HL-60 (cell line): ENCODE measurements at regions not wholly inside any gene's neighbourhood (a gene's known extent, or its start where the extent isn't known, plus 50 kb on each side); places are given as distances from the start of the nearest gene placed in this dataset.
"Not testable (repeated sequence)": the region's sequence is repeated elsewhere in the genome, so short reads cannot be mapped to it uniquely, and the experiment has no call there.

ENCODE experiments used
- DNase-seq, 2 experiments: peaks; one replicate each; pipeline ENCODE4 v3.0.0-alpha.2; 2010 to 2020; ENCODE audit warnings: low read depth in 1 of 2, low spot score in 1 of 2
- H3K27ac ChIP-seq: fragments of 250-450 bp; sonication (Bioruptor Pico); replicated peaks from 2 replicates; pipeline ENCODE4 v1.5.1; 2020; ENCODE audit warnings: mild to moderate bottlenecking, moderate library complexity
- H3K27me3 ChIP-seq: fragments of 250-450 bp; sonication (Bioruptor Pico); 2 replicates; pipeline ENCODE4 v1.5.1; 2021; ENCODE audit warnings: mild to moderate bottlenecking, moderate library complexity; ENCODE audit not compliant: insufficient read depth, poor library complexity, severe bottlenecking
- H3K4me3 ChIP-seq: replicated peaks from 2 replicates; pipeline ENCODE4 v1.5.1; 2011; ENCODE audit warnings: mild to moderate bottlenecking, control low read depth, low read length; ENCODE audit not compliant: insufficient read depth
- CTCF ChIP-seq: IDR thresholded peaks from one replicate; pipeline ENCODE4 v1.5.1; 2011; ENCODE audit warnings: low read length, control low read depth, inconsistent platforms; ENCODE audit not compliant: insufficient read depth
- GABPA ChIP-seq: IDR thresholded peaks from 2 replicates; pipeline ENCODE4 v1.6.1; 2012; ENCODE audit warnings: low read depth
- POLR2AphosphoS5 ChIP-seq: IDR thresholded peaks from 2 replicates; pipeline ENCODE4 v1.6.1; 2012; ENCODE audit warnings: low read depth
- REST ChIP-seq: IDR thresholded peaks from 2 replicates; pipeline ENCODE4 v1.6.1; 2012; ENCODE audit warnings: low read depth; ENCODE audit not compliant: insufficient replicate concordance
- SPI1 ChIP-seq: IDR thresholded peaks from 2 replicates; pipeline ENCODE4 v1.6.1; 2012; ENCODE audit warnings: low read depth, mild to moderate bottlenecking, borderline replicate concordance

- no peak for DNase-seq
- no peak overlapping the region for H3K4me3 ChIP-seq
These were observed 174.4 kb upstream of the SPIN4 start for GRCh38 chrX:63525491-63525890.

GRCh38 chrX:63519368-63519767 is 168.2 kb upstream of the SPIN4 start:
- not testable (repeated sequence) for DNase-seq, H3K4me3 ChIP-seq, H3K27me3 ChIP-seq, H3K27ac ChIP-seq

More at GRCh38 chrX:63525491-63525890, 174.4 kb upstream of the SPIN4 start:
- no peaks in the 10 kb centered on the region for H3K27me3 ChIP-seq
- no peak overlapping the region for H3K27ac ChIP-seq
- no peak for TF ChIP-seq GABPA
- no peak for TF ChIP-seq CTCF
- TF ChIP-seq SPI1 = no peak
- TF ChIP-seq REST = no peak
- TF ChIP-seq POLR2AphosphoS5 = no peak

- no peak for DNase-seq
- TF ChIP-seq POLR2AphosphoS5 = no peak
- no peak for TF ChIP-seq GABPA
- no peak for TF ChIP-seq CTCF
- no peak for TF ChIP-seq REST
- TF ChIP-seq SPI1 = no peak
- no peaks in the 10 kb centered on the region for H3K27me3 ChIP-seq
- no peak overlapping the region for H3K4me3 ChIP-seq
- no peak overlapping the region for H3K27ac ChIP-seq
These were observed 163.5 kb upstream of the SPIN4 start for GRCh38 chrX:63514569-63515080.

- no peak for TF ChIP-seq REST
- TF ChIP-seq GABPA = no peak
- no peak for TF ChIP-seq CTCF
- no peak for TF ChIP-seq SPI1
- TF ChIP-seq POLR2AphosphoS5 = no peak
- no peak overlapping the region for H3K27ac ChIP-seq
- DNase-seq = no peak
These were observed 162.9 kb upstream of the SPIN4 start for GRCh38 chrX:63513825-63514568.

More at GRCh38 chrX:63513825-63514568, 162.9 kb upstream of the SPIN4 start:
- no peak overlapping the region for H3K4me3 ChIP-seq
- no peaks in the 10 kb centered on the region for H3K27me3 ChIP-seq
